GM19023 (cell line): ENCODE measurements at regions not wholly inside any gene's neighbourhood (a gene's known extent, or its start where the extent isn't known, plus 50 kb on each side); places are given as distances from the start of the nearest gene placed in this dataset.
"Not testable (repeated sequence)": the region's sequence is repeated elsewhere in the genome, so short reads cannot be mapped to it uniquely, and the experiment has no call there.

Experiments
- ATAC-seq: cut with Tn5 transposase; IDR thresholded peaks from one replicate; pipeline ENCODE4 v1.9.1; 2021; ENCODE audit warnings: mild to moderate bottlenecking, moderate library complexity; ENCODE audit not compliant: unreplicated experiment

GRCh38 chr2:63692002-63692606, 103.3 kb downstream of the MDH1 start:
- ATAC-seq, result no peak

- no peak for ATAC-seq
Observed at GRCh38 chr2:63695583-63695982, 106.8 kb downstream of the MDH1 start.

- ATAC-seq, result no peak
Observed at GRCh38 chr2:63696496-63696895, 107.7 kb downstream of the MDH1 start.

- no peak for ATAC-seq
Observed at GRCh38 chr2:63697160-63697559, 108.4 kb downstream of the MDH1 start.

GRCh38 chr2:63698786-63699548, 110.2 kb downstream of the MDH1 start:
- peak; percentile 78 for ATAC-seq

GRCh38 chr2:63699549-63699839, 110.7 kb downstream of the MDH1 start:
- no peak for ATAC-seq

- no peak for ATAC-seq
Observed at GRCh38 chr2:63700271-63700670, 111.5 kb downstream of the MDH1 start.

GRCh38 chr2:63701406-63701805, 112.6 kb downstream of the MDH1 start:
- ATAC-seq, result no peak

GRCh38 chr2:63706084-63706483, 117.3 kb downstream of the MDH1 start:
- not testable (repeated sequence) for ATAC-seq

GRCh38 chr2:63710732-63711131, 122.0 kb downstream of the MDH1 start:
- ATAC-seq, result no peak

- ATAC-seq, result no peak
Observed at GRCh38 chr2:63712748-63713147, 124.0 kb downstream of the MDH1 start.

- no peak for ATAC-seq
Observed at GRCh38 chr2:63716146-63716545, 125.5 kb upstream of the UGP2 start.

GRCh38 chr2:63719052-63719451, 122.6 kb upstream of the UGP2 start:
- no peak for ATAC-seq

GRCh38 chr2:63721082-63721424, 120.6 kb upstream of the UGP2 start:
- ATAC-seq, result no peak

- not testable (repeated sequence) for ATAC-seq
Observed at GRCh38 chr2:63722284-63722683, 119.4 kb upstream of the UGP2 start.

- ATAC-seq, result no peak
Observed at GRCh38 chr2:63723709-63724108, 118.0 kb upstream of the UGP2 start.

- ATAC-seq, result not testable (repeated sequence)
Observed at GRCh38 chr2:63725212-63725611, 116.5 kb upstream of the UGP2 start.

GRCh38 chr2:63729362-63729761, 112.3 kb upstream of the UGP2 start:
- no peak for ATAC-seq

GRCh38 chr2:63729831-63730230, 111.9 kb upstream of the UGP2 start:
- ATAC-seq, result no peak

GRCh38 chr2:63734510-63734909, 107.2 kb upstream of the UGP2 start:
- no peak for ATAC-seq

- ATAC-seq, result no peak
Observed at GRCh38 chr2:63735263-63735662, 106.4 kb upstream of the UGP2 start.

- ATAC-seq, result no peak
Observed at GRCh38 chr2:63735931-63736330, 105.8 kb upstream of the UGP2 start.

- ATAC-seq, result no peak
Observed at GRCh38 chr2:63736354-63736753, 105.3 kb upstream of the UGP2 start.
